Hematopoietic multipotent progenitor cell treated with erythropoietin and hydrocortisone succinate and interleukin-3 and kit ligand, for 8 days (in vitro differentiated cells): ENCODE measurements at regions not wholly inside any gene's neighbourhood (a gene's known extent, or its start where the extent isn't known, plus 50 kb on each side); places are given as distances from the start of the nearest gene placed in this dataset.

Source experiments
- DNase-seq: peaks from one replicate; pipeline ENCODE4 v3.0.0-alpha.2; 2015

GRCh38 chr18:75837316-75837715, 409.8 kb upstream of the SMIM21 start:
- DNase-seq: no peak

DNA sequence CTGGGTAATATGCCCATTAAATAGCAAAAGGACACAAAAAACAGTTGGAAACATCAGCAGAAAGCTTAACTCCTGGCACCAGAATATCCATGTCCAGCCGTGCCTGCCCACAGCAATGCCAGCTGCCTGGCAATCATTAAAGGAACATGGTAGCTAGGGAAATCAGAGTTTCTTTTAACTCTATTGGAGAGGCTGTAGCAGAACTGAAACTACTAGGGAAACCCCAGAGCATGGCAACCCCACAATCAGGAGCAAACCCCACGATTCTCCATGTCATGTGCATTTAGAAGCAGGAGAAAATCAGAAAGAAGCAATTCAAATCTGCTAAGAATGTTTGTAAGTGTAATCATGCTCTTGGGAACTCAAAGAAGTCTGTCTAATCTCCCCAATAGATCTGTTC, 409.0 kb upstream of the SMIM21 start:
- no peak for DNase-seq

DNA sequence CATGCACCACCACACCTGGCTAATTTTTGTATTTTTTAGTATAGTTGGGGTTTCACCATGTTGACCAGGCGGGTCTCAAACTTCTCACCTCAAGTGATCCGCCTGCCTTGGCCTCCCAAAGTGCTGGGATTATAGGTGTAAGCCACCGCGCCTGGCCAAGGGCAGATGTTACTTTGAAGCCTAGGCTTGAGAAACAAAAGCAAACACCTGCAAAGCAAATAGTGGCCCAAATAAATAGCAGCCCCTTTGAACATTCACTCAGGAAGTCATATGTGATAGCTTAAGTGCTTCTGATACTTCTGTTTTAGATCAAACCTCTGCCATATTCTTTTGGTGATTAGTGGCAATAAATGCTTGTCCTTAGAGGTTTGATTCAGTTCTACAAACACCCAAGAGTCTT, 404.5 kb upstream of the SMIM21 start:
- DNase-seq: no peak

DNA sequence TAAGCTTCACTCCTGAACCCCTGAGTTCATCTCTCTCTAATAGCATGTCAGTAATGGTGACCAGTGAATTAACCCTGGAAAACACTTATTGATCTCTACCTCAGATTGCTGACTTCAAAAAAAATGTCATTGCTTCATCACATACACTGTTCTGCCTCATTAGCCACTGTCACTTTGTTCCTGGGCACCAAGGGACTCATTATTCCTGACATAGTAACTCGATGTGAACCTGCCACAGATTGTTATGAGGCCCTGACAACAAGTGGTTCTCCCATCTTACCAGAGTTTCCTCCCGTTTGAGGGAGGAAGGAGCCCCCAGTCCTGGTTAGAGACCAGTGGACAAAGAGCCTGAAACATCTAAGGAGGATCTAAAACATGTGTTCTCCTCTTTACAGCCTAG, 403.3 kb upstream of the SMIM21 start:
- DNase-seq: no peak

DNA sequence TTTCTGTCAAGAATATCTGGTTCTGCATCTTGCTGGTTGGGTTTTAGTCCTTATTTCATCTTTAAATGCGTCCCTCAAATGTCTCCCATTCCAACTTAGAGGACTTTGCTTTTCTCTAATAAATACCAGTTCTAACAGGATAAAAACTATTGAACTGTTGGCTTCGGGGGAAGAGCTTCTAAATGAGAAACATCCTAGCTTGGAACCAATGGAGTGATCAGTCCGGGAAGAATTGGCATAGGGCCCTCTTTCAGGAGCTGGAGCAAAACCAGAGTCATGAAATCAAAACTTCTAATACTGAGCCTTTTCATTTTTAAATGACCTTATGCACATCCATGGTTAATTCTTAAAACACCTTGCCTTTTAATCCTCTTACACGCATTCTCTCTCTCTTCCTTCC, 401.6 kb upstream of the SMIM21 start:
- no peak for DNase-seq

GRCh38 chr18:75828379-75828778, 400.9 kb upstream of the SMIM21 start:
- DNase-seq: no peak

DNA sequence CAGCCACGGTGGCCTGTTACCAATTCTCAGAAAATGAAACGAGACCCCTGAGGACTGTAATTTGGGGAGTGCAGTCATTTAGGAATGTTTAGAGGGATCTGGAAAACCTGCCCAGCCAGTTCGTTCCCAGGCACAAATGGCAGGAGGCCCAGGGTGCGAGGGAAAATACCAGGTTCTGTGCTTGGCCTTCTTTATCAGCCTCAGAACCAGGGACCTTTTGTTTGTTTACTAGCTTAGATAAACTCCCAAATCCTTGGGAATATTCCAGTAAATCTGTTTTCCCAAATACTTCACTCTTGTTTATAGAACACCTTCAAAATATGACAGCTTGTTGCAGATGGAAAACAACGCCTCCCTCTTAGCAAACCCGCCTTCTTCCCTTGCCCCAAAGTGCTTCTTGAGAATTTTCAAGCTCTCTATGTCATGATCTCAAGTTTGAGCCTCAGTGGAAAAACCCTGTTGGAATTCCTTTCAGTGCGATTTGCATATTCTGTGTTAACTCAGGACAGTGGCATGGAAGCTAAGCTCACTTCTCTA, 400.3 kb upstream of the SMIM21 start:
- DNase-seq: no peak

DNA sequence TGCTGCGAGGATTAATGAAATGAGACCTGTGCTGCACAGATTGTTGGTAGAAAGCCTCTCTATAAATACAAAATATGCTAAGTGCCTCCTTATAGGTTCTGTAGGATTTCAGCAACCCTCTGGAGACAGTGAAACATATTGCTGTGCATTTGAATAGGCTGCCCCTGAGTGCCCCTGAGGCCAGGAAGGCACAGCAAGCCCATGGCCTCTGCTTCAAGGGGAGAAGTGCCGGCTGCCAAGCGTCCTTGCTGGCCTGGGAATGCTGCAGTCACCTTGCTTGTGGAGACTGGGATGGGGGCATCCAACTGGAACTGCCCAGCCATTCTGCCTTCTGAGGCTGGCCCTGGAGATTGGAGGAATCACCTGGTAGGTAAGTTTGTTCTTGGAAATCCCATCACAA, 397.2 kb upstream of the SMIM21 start:
- DNase-seq: no peak

GRCh38 chr18:75823471-75823870, 396.0 kb upstream of the SMIM21 start:
- no peak for DNase-seq

DNA sequence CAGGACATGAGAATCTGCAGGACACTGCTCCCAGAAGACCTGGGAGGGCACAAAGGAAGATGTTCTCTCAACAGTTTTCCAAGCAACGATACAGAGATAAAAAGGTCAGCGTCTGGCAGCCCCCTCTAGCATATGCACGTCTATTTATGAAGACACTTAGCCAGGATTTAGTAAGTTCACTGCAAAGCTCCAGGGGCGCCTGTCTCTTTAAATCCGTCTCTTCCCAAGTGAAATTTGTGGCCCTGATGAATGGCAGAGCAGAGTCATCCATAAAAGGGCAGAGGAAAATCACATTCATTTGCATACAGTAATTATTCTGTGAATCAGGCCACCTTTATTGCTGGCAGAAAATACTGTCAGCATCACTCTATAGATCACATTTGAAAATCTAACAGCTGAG, 390.9 kb upstream of the SMIM21 start:
- no peak for DNase-seq

- DNase-seq: no peak
Observed at GRCh38 chr18:75815767-75816166, 388.3 kb upstream of the SMIM21 start.

DNA sequence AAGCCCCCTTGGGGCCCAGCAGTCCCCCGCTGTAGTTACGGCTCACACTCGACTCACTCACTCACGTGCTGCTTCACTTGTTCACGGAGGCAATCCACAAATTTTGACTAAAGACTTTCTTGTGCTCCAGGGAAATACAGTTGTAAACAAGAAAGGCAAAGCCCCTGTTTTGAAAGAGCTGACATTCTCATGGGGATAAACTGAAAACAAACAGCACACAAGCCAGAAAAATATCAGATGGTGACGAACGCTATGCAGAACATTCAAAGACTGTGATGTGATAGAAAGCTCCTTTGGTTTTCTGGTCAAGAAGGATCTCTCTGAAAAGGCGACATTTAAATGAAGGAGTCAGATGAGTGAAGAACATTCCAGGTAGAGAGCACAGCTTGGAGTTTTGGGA, 385.3 kb upstream of the SMIM21 start:
- no peak for DNase-seq

- DNase-seq: no peak
Observed at GRCh38 chr18:75810961-75811551, 383.6 kb upstream of the SMIM21 start.

GRCh38 chr18:75810516-75810915, 383.0 kb upstream of the SMIM21 start:
- DNase-seq: no peak

DNA sequence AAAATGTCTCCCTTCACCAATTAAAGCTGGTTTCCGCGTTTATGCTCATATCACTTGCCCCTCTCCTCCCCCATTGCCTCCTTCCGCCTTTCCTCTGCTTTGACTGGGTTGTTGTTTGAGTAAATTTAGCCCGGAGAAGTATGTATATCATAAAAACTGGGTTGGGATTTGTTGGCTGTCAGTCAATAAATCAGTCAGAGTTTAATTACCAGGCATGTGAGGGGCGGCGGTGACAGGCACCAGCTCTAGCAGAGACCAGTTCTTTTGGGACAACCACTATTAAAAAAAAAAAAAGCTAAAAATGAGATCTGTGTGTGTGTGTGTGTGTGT, 382.4 kb upstream of the SMIM21 start:
- no peak for DNase-seq

DNA sequence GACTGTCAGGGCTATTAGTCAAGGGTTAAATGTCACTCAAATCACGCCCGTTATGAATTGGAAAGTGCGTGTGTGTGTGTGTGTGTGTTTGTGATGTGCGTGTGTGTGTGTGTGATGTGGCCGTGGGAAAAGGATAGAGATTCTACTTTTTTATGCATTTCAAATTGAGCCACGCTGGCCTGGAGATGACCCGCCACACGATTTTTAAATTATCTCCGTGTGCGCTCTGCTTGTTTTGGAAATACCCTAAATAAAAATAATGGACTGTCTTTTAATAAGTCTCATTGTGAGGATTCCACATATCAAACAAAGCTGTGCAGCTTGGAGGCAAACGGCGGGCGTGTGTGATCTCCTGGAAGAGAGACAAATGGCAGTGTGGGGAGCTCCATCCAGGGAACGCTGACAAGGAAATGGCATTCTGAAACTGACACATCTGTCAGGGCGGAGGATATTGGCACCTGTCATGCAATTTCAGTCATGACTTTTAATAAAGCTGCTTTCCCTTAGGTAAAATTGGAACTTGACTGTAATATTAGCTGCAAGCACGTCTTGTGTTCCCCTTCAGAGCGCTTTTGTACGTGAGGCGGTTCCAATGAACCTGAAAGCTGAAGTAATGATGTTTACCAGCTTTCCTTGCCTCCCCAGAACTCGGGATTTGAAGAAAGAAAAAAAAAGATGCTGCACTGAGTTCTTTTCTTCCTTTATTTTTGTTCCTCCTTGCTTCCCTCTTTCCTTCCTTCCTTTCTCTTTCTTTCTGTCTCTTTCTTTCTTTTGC, 381.8 kb upstream of the SMIM21 start:
- no peak for DNase-seq

DNA sequence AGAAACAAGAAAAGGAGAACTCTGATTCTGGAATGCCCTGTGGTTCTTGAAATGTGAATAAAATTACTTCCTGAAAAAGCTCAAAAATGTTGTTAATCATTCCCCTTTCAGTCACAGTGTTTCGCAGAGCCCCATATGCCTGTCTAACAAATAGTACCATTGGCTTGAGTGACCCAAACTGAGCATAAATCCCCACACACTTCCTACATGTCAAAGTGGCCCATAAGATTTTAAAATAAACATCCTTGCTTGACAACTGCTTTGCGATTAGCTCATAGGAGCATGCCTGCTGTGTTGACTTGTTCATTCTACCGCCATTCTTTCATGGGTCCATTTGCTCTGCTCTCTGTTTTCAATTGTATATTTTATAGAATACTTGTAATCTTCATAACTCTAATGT, 377.8 kb upstream of the SMIM21 start:
- DNase-seq: no peak

- DNase-seq: no peak
Observed at GRCh38 chr18:75802681-75803080, 375.2 kb upstream of the SMIM21 start.

- no peak for DNase-seq
Observed at GRCh38 chr18:75801178-75801577, 373.7 kb upstream of the SMIM21 start.

DNA sequence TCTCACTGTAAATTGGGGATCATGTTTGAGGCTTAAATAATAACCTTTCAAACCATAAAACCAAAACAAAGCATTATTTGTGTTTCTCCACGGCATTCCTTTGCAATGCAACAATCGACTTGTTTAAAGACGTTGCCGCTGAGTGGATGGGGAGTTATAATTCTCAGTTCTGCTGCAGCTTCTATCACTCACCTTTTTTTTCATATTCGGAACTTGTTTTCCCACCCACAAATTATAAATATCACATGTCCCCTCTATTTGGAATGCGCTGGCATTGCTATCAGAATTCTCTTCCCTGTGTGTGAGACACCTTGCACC, 372.8 kb upstream of the SMIM21 start:
- DNase-seq: no peak

DNA sequence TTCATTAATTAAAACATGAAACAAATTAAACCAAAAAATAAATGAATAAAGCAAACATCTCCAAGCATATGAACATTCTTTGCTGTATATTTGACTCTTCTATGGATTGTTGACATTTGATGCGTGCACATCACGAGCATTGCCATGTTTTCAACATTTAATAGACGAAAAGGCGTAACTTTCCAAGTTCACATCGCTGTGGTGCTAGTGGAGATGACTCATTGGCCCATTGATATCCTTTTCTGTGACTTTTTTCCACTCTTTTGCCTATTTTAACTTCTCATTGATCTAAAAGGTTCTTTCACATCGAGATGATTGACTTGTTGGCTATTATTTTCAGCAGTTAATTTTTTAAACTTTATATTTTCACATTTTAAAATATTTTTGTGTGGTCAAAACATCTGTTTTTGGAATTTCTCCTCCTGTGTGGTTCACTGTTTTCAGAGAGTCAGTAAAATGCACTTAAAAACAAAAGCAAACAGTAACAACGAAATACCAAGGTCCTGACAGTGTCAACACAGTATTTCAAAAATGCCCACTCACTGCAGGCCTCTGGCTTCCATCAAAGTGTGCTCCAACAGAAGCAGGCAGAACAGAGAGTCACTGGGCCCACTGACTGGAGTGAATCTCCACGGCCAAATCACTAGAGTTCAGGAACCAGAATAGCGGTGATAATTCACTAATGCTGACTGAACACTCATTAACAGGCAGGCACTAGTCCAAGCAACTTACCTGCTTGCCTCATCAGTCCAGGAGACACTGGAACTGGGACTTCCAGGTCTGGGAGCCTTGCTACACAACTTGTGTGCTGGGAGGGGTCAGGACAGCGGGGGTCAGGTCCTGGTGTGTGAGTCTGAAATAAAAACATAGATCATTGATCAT, 372.2 kb upstream of the SMIM21 start:
- DNase-seq: no peak

GRCh38 chr18:75797046-75797445, 369.5 kb upstream of the SMIM21 start:
- DNase-seq: no peak

DNA sequence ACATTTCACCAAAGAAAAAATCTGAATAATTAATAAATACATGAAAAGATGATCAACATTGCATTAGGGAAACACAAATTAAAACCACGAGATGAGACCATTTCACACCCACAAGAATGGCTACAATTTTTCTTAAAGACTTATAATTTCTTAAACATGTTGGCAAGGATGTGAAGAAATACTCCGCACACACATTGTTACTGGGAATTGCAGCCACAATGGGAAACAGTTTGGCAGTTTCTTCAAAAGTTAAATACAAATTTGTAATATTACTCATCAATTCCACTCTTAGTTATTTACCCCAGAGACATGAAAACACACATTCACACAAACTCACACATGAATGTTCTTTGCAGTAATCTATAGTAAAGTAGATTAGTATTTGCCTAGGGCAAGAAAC, 363.3 kb upstream of the SMIM21 start:
- no peak for DNase-seq

- DNase-seq: no peak
Observed at GRCh38 chr18:75790111-75790510, 362.6 kb upstream of the SMIM21 start.
